Chondrocyte (in vitro differentiated cells): ENCODE measurements at regions not wholly inside any gene's neighbourhood (a gene's known extent, or its start where the extent isn't known, plus 50 kb on each side); places are given as distances from the start of the nearest gene placed in this dataset.

Experiments used
- DNase-seq: peaks from one replicate; pipeline ENCODE4 v3.0.0; 2021; ENCODE audit warnings: mixed read lengths, low spot score
- H3K27ac Mint-ChIP-seq: one replicate; pipeline ENCODE4 v1.8.0; 2021; ENCODE audit warnings: mild to moderate bottlenecking, moderate library complexity, mixed read lengths; ENCODE audit not compliant: unreplicated experiment
- H3K27me3 Mint-ChIP-seq: 2 replicates; pipeline ENCODE4 v1.8.0; 2021; ENCODE audit warnings: low read depth, mixed read lengths
- H3K36me3 Mint-ChIP-seq: 2 replicates; pipeline ENCODE4 v1.8.0; 2021; ENCODE audit warnings: low read depth, mixed read lengths
- H3K4me1 Mint-ChIP-seq: 2 replicates; pipeline ENCODE4 v1.8.0; 2021; ENCODE audit warnings: low read depth, mild to moderate bottlenecking, mixed read lengths
- H3K4me3 Mint-ChIP-seq: one replicate; pipeline ENCODE4 v1.8.0; 2021; ENCODE audit warnings: mild to moderate bottlenecking, moderate library complexity, mixed read lengths; ENCODE audit not compliant: unreplicated experiment
- H3K9me3 Mint-ChIP-seq: 2 replicates; pipeline ENCODE4 v1.8.0; 2021; ENCODE audit warnings: low read depth, mixed read lengths
- CTCF ChIP-seq: fragments of 200-600 bp; sonication (generic); IDR thresholded peaks from 2 replicates; pipeline ENCODE4 v1.5.0; 2021; ENCODE audit warnings: antibody characterized with exemption, mild to moderate bottlenecking, moderate library complexity

GRCh38 chr15:69583626-69584025 lies 131.0 kb downstream of the RPLP1 start:
- H3K9me3 Mint-ChIP-seq = no peaks in the 10 kb centered on the region
- H3K4me3 Mint-ChIP-seq = no peak overlapping the region
- peaks cover 1% of the 10 kb centered on the region for H3K36me3 Mint-ChIP-seq
- DNase-seq = no peak
- H3K27me3 Mint-ChIP-seq = peaks cover 42% of the 10 kb centered on the region
- H3K4me1 Mint-ChIP-seq = peaks cover 8% of the 10 kb centered on the region
- H3K27ac Mint-ChIP-seq = no peak overlapping the region
- TF ChIP-seq CTCF = no peak

GRCh38 chr15:69585937-69586336 lies 133.3 kb downstream of the RPLP1 start:
- TF ChIP-seq CTCF = no peak
- no peaks in the 10 kb centered on the region for H3K4me1 Mint-ChIP-seq
- no peaks in the 10 kb centered on the region for H3K9me3 Mint-ChIP-seq
- peaks cover 1% of the 10 kb centered on the region for H3K36me3 Mint-ChIP-seq
- no peak overlapping the region for H3K4me3 Mint-ChIP-seq
- no peak overlapping the region for H3K27ac Mint-ChIP-seq
- peaks cover 23% of the 10 kb centered on the region for H3K27me3 Mint-ChIP-seq
- no peak for DNase-seq

- no peak overlapping the region for H3K4me3 Mint-ChIP-seq
- no peaks in the 10 kb centered on the region for H3K36me3 Mint-ChIP-seq
- peaks cover 15% of the 10 kb centered on the region for H3K27me3 Mint-ChIP-seq
- no peaks in the 10 kb centered on the region for H3K9me3 Mint-ChIP-seq
- TF ChIP-seq CTCF = no peak
- H3K27ac Mint-ChIP-seq = no peak overlapping the region
- DNase-seq = no peak
- no peaks in the 10 kb centered on the region for H3K4me1 Mint-ChIP-seq
Observed at GRCh38 chr15:69586721-69587120, 134.1 kb downstream of the RPLP1 start.

GRCh38 chr15:69587723-69588426 lies 135.3 kb downstream of the RPLP1 start:
- no peak overlapping the region for H3K4me3 Mint-ChIP-seq
- TF ChIP-seq CTCF = no peak
- H3K9me3 Mint-ChIP-seq = no peaks in the 10 kb centered on the region
- H3K36me3 Mint-ChIP-seq = no peaks in the 10 kb centered on the region
- no peak overlapping the region for H3K27ac Mint-ChIP-seq
- no peaks in the 10 kb centered on the region for H3K4me1 Mint-ChIP-seq
- DNase-seq = no peak
- peaks cover 13% of the 10 kb centered on the region for H3K27me3 Mint-ChIP-seq

- no peaks in the 10 kb centered on the region for H3K9me3 Mint-ChIP-seq
- peaks cover 16% of the 10 kb centered on the region for H3K4me1 Mint-ChIP-seq
- H3K27ac Mint-ChIP-seq = no peak overlapping the region
- no peaks in the 10 kb centered on the region for H3K36me3 Mint-ChIP-seq
- DNase-seq = no peak
- no peak overlapping the region for H3K4me3 Mint-ChIP-seq
- H3K27me3 Mint-ChIP-seq = peaks cover 10% of the 10 kb centered on the region
- no peak for TF ChIP-seq CTCF
Observed at GRCh38 chr15:69590201-69590710, 137.6 kb downstream of the RPLP1 start.
